ENCODE measurements at regions not wholly inside any gene's neighbourhood (a gene's known extent, or its start where the extent isn't known, plus 50 kb on each side); places are given as distances from the start of the nearest gene placed in this dataset.

GRCh38 chr16:9447699-9448098 lies 356.3 kb downstream of the HAPSTR1 start:
- Histone ChIP-seq H3K4me3 (ENCODE audit: low read depth, low read length) (no peak overlapping the region), H3K27me3 (ENCODE audit: control insufficient read depth, insufficient read depth, low read length) (no peaks in the 10 kb centered on the region), H3K36me3 (ENCODE audit: control insufficient read depth, insufficient read depth, low read length) (no peaks in the 10 kb centered on the region)
- ChIA-PET POLR2A (no interaction called here), CTCF (no interaction called here)
- no peak for TF ChIP-seq CTCF (IDR thresholded peaks at IDR 0.05; ENCODE audit: insufficient read depth, low read depth, low read length)
- no peak for DNase-seq (ENCODE audit: low read depth)

GRCh38 chr16:9449597-9449996 lies 358.2 kb downstream of the HAPSTR1 start:
- Histone ChIP-seq H3K27me3 (ENCODE audit: control insufficient read depth, insufficient read depth, low read length) (no peaks in the 10 kb centered on the region), H3K36me3 (ENCODE audit: control insufficient read depth, insufficient read depth, low read length) (no peaks in the 10 kb centered on the region), H3K4me3 (ENCODE audit: low read depth, low read length) (no peak overlapping the region)
- ChIA-PET CTCF (no interaction called here), POLR2A (no interaction called here)
- no peak for DNase-seq (ENCODE audit: low read depth)
- no peak for TF ChIP-seq CTCF (IDR thresholded peaks at IDR 0.05; ENCODE audit: insufficient read depth, low read depth, low read length)

- ChIA-PET CTCF (no interaction called here), POLR2A (no interaction called here)
- no peak for DNase-seq (ENCODE audit: low read depth)
- H3K27me3 ChIP-seq (ENCODE audit: control insufficient read depth, insufficient read depth, low read length) = no peaks in the 10 kb centered on the region
- no peak overlapping the region for H3K4me3 ChIP-seq (ENCODE audit: low read depth, low read length)
- TF ChIP-seq CTCF (IDR thresholded peaks at IDR 0.05; ENCODE audit: insufficient read depth, low read depth, low read length) = no peak
- no peaks in the 10 kb centered on the region for H3K36me3 ChIP-seq (ENCODE audit: control insufficient read depth, insufficient read depth, low read length)
Measured at GRCh38 chr16:9457215-9457614, 365.8 kb downstream of the HAPSTR1 start.

- no peak for TF ChIP-seq CTCF (IDR thresholded peaks at IDR 0.05; ENCODE audit: insufficient read depth, low read depth, low read length)
- CTCF ChIA-PET = no interaction called here
Measured at GRCh38 chr16:9458816-9459215, 367.4 kb downstream of the HAPSTR1 start.

GRCh38 chr16:9462984-9463383 lies 371.5 kb downstream of the HAPSTR1 start:
- Histone ChIP-seq H3K4me3 (ENCODE audit: low read depth, low read length) (no peak overlapping the region), H3K36me3 (ENCODE audit: control insufficient read depth, insufficient read depth, low read length) (no peaks in the 10 kb centered on the region), H3K27me3 (ENCODE audit: control insufficient read depth, insufficient read depth, low read length) (no peaks in the 10 kb centered on the region)
- ChIA-PET POLR2A (no interaction called here), CTCF (no interaction called here)
- TF ChIP-seq CTCF (IDR thresholded peaks at IDR 0.05; ENCODE audit: insufficient read depth, low read depth, low read length) = no peak
- DNase-seq (ENCODE audit: low read depth) = no peak

More at GRCh38 chr16:9458816-9459215, 367.4 kb downstream of the HAPSTR1 start:
- no peak overlapping the region for H3K4me3 ChIP-seq (ENCODE audit: low read depth, low read length)
- H3K27me3 ChIP-seq (ENCODE audit: control insufficient read depth, insufficient read depth, low read length) = no peaks in the 10 kb centered on the region
- DNase-seq (ENCODE audit: low read depth) = no peak
- no peaks in the 10 kb centered on the region for H3K36me3 ChIP-seq (ENCODE audit: control insufficient read depth, insufficient read depth, low read length)
- POLR2A ChIA-PET = no interaction called here

All from BJ (cell line).